ENCODE measurements at regions not wholly inside any gene's neighbourhood (a gene's known extent, or its start where the extent isn't known, plus 50 kb on each side); places are given as distances from the start of the nearest gene placed in this dataset.

DNA sequence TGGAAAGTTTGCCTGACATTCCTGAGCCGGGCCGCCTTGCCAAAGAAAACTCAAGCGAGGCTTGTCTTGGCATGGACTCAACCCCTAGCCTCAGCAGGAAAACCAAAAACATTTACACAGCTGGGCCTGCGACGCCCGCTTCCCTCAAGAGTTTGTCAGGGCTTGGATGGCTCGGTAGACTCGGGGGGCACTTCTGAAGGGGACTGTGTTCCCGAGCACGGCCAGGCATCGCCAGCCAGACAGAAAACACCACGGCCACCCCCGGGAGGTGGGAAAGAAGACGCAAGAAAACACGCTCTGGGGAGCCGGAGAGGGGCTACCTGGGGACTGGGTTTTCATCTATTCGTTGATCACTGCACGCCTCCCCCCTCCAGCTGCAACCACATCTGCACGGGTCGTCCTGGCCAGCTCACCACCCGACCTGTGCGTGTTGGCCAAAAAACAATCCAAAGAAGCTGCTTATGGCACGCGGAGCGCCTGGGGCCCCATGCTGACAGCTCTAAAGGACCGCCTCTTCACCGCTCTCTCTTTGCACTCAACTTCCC, 380.7 kb downstream of the MN1 start:
- TF ChIP-seq, protein P1, sequence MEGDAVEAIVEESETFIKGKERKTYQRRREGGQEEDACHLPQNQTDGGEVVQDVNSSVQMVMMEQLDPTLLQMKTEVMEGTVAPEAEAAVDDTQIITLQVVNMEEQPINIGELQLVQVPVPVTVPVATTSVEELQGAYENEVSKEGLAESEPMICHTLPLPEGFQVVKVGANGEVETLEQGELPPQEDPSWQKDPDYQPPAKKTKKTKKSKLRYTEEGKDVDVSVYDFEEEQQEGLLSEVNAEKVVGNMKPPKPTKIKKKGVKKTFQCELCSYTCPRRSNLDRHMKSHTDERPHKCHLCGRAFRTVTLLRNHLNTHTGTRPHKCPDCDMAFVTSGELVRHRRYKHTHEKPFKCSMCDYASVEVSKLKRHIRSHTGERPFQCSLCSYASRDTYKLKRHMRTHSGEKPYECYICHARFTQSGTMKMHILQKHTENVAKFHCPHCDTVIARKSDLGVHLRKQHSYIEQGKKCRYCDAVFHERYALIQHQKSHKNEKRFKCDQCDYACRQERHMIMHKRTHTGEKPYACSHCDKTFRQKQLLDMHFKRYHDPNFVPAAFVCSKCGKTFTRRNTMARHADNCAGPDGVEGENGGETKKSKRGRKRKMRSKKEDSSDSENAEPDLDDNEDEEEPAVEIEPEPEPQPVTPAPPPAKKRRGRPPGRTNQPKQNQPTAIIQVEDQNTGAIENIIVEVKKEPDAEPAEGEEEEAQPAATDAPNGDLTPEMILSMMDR (IDR thresholded peaks at IDR 0.05; ENCODE audit: low read depth, low read length), result no peak
- TF ChIP-seq EZH2phosphoT487 (IDR thresholded peaks at IDR 0.05; ENCODE audit: low read depth), result no peak
